GM18520 (cell line): ENCODE measurements at regions not wholly inside any gene's neighbourhood (a gene's known extent, or its start where the extent isn't known, plus 50 kb on each side); places are given as distances from the start of the nearest gene placed in this dataset.
"Not testable (repeated sequence)": the region's sequence is repeated elsewhere in the genome, so short reads cannot be mapped to it uniquely, and the experiment has no call there.

ENCODE experiments used
- ATAC-seq: cut with Tn5 transposase; IDR thresholded peaks from one replicate; pipeline ENCODE4 v1.9.1; 2021; ENCODE audit not compliant: unreplicated experiment

- no peak for ATAC-seq
Measured at GRCh38 chr18:59038295-59039039, 101.2 kb upstream of the SEC11C start.

GRCh38 chr18:59039040-59039320 lies 100.7 kb upstream of the SEC11C start:
- not testable (repeated sequence) for ATAC-seq

- ATAC-seq = no peak
Measured at GRCh38 chr18:59039449-59039848, 100.2 kb upstream of the SEC11C start.

- no peak for ATAC-seq
Measured at GRCh38 chr18:59040770-59041148, 98.9 kb upstream of the SEC11C start.

GRCh38 chr18:59041296-59041695 lies 98.4 kb upstream of the SEC11C start:
- ATAC-seq = no peak

- no peak for ATAC-seq
Measured at GRCh38 chr18:59041819-59042815, 97.6 kb upstream of the SEC11C start.

- ATAC-seq = no peak
Measured at GRCh38 chr18:59044855-59045254, 94.8 kb upstream of the SEC11C start.

GRCh38 chr18:59047321-59048047 lies 92.2 kb upstream of the SEC11C start:
- no peak for ATAC-seq

DNA sequence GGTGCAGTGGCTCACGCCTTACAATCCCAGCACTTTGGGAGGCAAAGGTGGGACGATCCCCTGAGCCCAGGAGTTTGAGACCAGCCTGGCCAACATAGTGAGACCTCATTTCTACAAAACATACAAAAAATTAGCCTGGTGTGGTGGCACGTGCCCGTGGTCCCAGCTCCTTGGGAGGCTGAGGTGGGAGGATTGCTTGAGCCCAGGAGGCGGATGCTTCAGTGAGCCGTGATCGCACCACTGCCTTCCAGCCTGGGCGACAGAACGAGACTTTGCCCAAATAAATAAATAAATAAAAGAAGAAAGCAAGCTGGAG lies 91.7 kb upstream of the SEC11C start:
- ATAC-seq = no peak

DNA sequence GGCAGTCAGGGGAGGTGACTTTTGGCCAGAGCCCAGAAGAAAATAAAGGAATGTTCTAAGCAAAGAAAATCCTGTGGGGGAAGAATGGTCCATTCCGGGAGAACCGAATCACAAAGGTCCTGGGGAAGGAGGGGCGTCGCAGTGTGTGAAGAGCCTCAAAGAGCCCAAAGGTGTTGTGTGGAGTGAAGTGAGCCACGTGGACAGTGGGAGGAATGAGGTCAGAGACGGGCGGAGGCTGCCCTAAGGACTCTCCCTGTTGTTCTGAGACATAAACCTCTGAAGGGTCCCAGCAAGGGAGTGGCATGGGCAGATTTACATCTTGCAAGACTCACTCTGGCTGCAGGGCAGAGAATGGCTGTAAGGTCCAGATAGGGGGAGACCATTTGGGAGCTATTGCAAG lies 91.3 kb upstream of the SEC11C start:
- no peak for ATAC-seq

DNA sequence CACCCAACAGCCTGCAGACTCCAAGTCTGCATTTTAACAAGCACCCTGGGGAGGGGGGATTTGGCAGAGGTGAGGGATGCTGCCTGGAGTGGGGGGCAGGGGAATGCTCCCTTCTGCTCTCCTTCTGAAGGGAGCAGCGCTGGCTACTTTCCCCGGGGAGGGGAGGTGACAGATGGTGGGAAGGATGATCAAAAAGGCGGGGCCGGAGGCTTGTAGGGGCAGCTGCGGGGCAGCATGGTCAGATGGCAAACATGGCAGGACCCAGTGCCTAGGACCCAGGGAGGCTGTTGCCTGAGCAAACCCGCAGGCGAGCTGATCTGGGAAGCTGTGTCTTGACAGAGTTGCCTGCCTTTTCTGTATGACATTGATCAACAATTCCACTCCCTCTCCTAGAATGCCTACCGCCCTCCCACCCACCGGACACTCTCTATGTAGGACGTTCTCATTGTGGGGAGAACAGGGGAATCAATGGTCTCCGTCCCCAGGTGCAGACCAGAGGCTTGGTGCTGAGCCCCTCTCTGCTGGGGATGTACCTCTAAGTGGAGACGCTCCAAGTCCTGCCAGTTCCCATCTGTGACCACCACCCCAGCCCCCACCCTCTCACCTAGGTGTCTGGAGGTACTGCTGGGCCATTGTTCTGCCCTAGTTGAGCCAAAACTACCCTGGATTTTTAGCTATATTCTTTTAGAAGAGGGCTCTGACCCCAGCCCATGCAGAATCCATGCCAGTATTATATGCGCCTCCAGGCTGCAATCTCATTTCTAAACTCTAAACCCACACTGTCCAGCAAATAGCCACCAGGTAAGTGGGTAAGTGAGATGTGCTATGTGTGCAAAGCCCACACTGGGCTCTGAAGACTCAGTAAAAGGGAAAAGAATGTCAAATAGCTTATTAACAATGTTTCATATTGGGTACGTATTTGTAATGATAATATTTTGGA lies 89.7 kb upstream of the SEC11C start:
- no peak for ATAC-seq

GRCh38 chr18:59050661-59051057 lies 89.0 kb upstream of the SEC11C start:
- no peak for ATAC-seq

GRCh38 chr18:59051470-59052165 lies 88.1 kb upstream of the SEC11C start:
- ATAC-seq = no peak

GRCh38 chr18:59052965-59053820 lies 86.5 kb upstream of the SEC11C start:
- ATAC-seq = no peak

DNA sequence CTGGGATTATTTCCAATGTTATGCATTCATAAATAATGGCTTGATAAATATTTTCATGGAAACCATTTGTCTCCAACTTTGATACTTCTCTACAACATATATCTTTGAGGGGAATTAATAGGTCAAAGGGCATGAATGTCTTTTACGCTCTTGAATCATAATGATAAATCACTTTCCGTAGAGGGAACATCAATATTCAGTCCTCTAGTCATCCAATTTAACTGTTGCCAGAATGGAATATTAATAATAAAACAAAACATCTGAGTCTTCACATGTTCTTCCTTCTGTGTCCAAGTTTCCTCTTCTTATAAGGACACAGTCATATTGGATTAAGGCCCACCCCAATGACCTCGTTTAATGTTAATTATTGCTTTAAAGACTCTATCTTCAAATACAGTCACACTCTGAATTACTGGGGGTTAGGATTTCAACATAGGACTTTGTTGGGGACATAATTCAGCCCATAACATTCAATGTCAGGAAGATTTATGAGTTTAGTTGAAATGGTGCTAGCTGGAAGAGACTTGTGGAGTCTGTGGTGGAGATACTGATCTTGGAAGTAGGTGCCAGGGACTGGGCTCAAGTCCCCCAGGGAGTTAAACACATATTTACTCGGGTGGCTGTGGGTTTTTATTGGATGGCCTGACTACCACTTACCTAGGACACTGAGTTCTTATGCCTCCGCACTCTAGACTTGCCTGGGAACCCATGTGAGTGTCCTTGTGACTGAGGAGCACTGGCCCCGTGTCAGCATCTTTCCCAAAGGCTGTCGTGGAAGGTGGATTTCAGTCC lies 85.0 kb upstream of the SEC11C start:
- ATAC-seq = no peak

DNA sequence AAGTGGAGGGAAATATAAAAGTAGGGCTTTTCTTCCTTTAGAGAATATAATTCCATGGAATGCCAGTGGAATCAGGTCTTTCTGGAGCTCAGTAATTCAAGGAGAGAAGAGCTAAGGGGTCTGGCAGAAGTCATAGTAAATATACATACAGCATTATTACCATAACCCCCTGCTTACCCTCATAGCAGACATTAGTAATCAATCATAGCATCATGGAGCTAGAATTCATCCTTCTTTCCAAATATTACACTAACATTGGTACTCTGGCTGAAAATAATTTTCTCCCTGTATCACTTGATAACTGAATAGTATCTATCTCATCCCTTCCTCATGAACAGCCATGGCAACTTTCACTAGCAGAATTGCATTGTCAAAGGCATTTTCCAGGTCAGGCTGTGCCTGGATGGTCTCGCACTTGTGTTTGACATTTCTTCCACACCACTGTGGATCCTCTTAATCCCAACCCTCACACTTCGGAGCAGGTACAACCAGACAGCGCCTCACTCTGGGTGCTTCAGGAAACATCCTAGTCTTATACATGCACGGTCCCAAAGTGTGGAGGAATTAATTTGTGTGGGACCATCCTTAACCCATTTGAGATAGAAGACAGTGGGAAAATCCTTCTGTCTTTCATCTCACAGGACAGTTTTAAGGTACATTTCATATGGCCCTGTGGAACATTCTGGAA lies 84.2 kb upstream of the SEC11C start:
- ATAC-seq = no peak

GRCh38 chr18:59056706-59057492 lies 82.8 kb upstream of the SEC11C start:
- peak; percentile 48 for ATAC-seq
